Lower leg skin (tissue), 3 donors: ENCODE measurements at regions not wholly inside any gene's neighbourhood (a gene's known extent, or its start where the extent isn't known, plus 50 kb on each side); places are given as distances from the start of the nearest gene placed in this dataset.

Experiments used
- POLR2A ChIP-seq, 2 donors: fragments of 450-650 bp; IDR thresholded peaks; one replicate each; pipeline ENCODE4 v1.6.1; 2016 to 2017; ENCODE audit warnings: antibody characterized with exemption in 2 of 2, mild to moderate bottlenecking in 1 of 2, moderate library complexity in 1 of 2
- TF ChIP-seq, protein P1 (sequence below), 3 donors: fragments of 450-650 bp; IDR thresholded peaks; one replicate each; pipeline ENCODE4 v1.5.1; 2016; ENCODE audit warnings: antibody characterized with exemption in 3 of 3, mild to moderate bottlenecking in 3 of 3, moderate library complexity in 2 of 3

DNA sequence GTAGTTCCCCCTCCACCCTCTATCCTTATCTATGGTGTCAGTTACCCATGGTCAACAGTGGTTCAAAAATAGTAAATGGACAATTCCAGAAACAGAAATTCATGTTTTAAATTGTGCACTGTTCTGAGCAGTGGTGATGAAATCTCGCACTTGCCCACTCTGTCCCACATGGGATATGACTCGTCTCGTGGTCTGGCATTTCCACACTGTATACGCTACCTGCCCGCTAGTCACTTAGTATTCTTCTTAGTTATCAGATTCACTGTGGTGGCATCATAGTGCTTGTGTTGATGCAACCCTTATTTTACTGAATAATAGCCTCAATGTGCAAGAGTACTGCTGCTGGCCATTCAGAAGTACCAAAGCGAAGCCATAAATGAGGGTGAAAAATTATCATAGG, 507.0 kb downstream of the SNAPC1 start:
- TF ChIP-seq POLR2A (IDR thresholded peaks at IDR 0.05): no peak
- TF ChIP-seq, protein P1, sequence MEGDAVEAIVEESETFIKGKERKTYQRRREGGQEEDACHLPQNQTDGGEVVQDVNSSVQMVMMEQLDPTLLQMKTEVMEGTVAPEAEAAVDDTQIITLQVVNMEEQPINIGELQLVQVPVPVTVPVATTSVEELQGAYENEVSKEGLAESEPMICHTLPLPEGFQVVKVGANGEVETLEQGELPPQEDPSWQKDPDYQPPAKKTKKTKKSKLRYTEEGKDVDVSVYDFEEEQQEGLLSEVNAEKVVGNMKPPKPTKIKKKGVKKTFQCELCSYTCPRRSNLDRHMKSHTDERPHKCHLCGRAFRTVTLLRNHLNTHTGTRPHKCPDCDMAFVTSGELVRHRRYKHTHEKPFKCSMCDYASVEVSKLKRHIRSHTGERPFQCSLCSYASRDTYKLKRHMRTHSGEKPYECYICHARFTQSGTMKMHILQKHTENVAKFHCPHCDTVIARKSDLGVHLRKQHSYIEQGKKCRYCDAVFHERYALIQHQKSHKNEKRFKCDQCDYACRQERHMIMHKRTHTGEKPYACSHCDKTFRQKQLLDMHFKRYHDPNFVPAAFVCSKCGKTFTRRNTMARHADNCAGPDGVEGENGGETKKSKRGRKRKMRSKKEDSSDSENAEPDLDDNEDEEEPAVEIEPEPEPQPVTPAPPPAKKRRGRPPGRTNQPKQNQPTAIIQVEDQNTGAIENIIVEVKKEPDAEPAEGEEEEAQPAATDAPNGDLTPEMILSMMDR (IDR thresholded peaks at IDR 0.05): no peak
